ENCODE measurements at regions not wholly inside any gene's neighbourhood (a gene's known extent, or its start where the extent isn't known, plus 50 kb on each side); places are given as distances from the start of the nearest gene placed in this dataset.

DNA sequence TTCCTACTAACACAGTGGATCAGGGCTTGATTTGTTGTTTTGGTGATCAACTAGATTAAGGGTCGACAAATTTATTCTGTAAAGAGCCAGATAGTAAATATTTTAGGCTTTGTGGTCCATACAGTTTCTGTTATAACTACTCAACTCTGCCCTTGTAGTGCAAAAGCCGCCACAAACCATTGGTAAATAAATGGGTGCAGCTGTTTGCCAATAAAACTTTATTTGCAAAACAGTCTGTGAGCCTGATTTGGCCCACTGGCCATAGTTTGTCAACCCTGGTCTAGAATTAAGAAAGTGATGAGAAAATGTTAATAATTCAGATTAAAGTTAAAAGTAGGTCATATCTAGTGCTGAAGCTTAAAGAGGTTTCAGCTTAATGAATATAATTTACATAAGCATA lies 84.0 kb upstream of the TRIM2 start:
- TF ChIP-seq POLR2A (IDR thresholded peaks at IDR 0.05; ENCODE audit: low read depth, low read length) (no peak), POLR2AphosphoS5 (IDR thresholded peaks at IDR 0.05; ENCODE audit: low read depth, low read length) (no peak), TAF1 (IDR thresholded peaks at IDR 0.05; ENCODE audit: borderline replicate concordance, low read depth, low read length) (no peak)
